ENCODE measurements at regions not wholly inside any gene's neighbourhood (a gene's known extent, or its start where the extent isn't known, plus 50 kb on each side); places are given as distances from the start of the nearest gene placed in this dataset.

DNA sequence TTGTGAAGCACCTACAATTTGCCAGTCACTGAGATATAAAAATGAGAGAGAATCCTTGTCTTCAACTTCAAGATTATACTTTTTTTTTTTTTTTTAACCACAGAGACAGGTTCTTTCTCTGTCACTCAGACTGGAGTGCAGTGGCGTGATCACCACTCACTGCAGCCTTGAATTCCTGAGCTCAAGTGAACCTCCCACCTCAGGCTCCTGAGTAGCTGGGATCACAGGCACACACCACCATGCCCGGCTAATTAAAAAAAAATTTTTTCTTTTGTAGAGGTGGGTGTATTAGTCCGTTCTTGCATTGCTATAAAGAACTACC is 51.6 kb upstream of the PMEPA1 start:
- no peak for DNase-seq (ENCODE audit: extremely low read depth in 1 of 2, low read depth in 1 of 2)

DNA sequence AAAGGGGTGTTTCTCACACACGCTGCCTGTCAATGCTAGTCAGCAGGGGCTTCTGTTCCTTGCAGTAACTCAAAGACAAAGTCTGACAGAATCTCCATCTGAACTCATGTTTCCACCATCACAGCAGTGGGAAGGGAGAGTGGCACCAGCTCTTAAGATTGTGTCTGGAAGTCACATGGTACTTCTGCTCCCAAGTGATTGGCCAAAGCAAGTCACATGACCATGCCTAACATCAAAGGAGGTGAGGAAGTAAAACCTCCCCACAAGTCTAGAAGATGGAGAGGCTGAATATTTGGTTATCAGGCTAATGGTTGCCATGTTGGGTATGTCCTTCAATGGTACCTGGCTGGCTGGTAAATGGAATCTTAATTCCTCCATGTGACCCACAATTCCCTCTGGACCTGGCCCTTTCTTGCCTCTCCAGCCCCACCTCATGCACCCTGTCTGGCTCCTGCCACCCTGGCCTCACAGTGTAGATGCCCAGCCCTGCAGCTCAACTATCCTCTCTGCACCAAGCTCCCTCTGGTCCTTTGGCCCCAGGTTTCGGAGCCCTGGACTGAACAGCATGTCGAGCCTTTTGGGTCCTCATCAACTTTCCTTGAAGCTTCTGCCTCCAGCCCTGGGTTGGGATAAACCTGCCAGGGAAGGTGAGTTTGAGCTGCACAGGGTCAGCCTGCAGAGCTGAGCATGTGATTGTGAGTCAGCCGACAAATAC is 51.0 kb upstream of the PMEPA1 start:
- DNase-seq (ENCODE audit: extremely low read depth in 1 of 2, low read depth in 1 of 2): no peak

- no peak for DNase-seq (ENCODE audit: extremely low read depth in 1 of 2, low read depth in 1 of 2)
These were observed 49.9 kb upstream of the PMEPA1 start for GRCh38 chr20:57759724-57760123.

Data from stimulated activated CD8-positive, alpha-beta memory T cell treated with anti-CD3 and anti-CD28 coated beads, Interleukin-7, amount 100 ng/mL, for 48 hours (primary cell).